ENCODE measurements at regions not wholly inside any gene's neighbourhood (a gene's known extent, or its start where the extent isn't known, plus 50 kb on each side); places are given as distances from the start of the nearest gene placed in this dataset.

DNA sequence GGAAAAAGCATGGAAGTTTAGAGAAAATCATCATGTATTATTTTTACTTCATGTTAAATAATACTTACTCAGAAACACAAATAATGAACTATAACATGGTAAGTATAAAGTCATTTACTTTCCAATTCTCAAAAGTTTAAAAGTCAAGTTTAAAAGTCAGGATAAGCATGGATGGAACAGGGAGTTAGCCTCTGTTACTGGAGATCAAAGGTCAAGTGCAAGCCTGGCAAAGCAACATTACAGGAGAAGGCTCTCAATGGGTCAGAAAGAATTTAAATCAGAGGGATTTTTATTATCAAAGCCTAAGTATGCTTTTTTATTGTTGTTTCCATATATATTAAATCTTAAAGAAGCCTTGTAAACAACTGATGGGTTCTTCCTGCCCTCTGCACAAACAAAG is 505.4 kb downstream of the KCNA4 start:
- ChIA-PET CTCF (interaction anchor here (0.9 kb wide), 1 partner anchor 16 kb away, joined by 3 read pairs; no protein-coding TSS in a partner anchor), POLR2A (no interaction called here)
- no peak for TF ChIP-seq CTCF (IDR thresholded peaks at IDR 0.05; ENCODE audit: control extremely low read depth, extremely low read depth, low read depth, missing control alignments)
- DNase-seq (ENCODE audit: extremely low spot score) = no peak

- POLR2A ChIA-PET = no interaction called here
- no peak for TF ChIP-seq CTCF (IDR thresholded peaks at IDR 0.05; ENCODE audit: control extremely low read depth, extremely low read depth, low read depth, missing control alignments)
- no peak for DNase-seq (ENCODE audit: extremely low spot score)
- CTCF ChIA-PET = no interaction called here
These were observed 509.5 kb downstream of the KCNA4 start for GRCh38 chr11:29507376-29507775.

DNA sequence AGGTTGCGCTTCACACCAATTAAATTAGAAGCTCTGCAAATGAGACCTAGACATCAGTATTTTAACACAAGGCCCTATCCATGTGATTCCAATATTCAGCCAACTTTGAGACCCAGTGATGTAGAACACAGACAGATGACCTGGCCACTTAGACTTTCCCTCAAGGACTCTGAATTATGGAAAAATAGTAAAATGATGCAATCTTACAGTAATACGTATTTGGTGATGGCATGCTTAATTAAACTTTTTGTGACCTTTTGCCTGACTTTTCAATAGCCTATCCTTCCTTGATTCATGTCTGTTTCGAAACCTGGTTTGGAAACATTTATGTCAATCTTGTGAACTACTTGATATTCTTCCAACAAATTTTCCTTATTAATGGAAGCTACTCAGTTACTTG is 521.2 kb downstream of the KCNA4 start:
- POLR2A ChIA-PET = no interaction called here
- CTCF ChIA-PET = no interaction called here
- TF ChIP-seq CTCF (IDR thresholded peaks at IDR 0.05; ENCODE audit: control extremely low read depth, extremely low read depth, low read depth, missing control alignments) = no peak
- no peak for DNase-seq (ENCODE audit: extremely low spot score)

DNA sequence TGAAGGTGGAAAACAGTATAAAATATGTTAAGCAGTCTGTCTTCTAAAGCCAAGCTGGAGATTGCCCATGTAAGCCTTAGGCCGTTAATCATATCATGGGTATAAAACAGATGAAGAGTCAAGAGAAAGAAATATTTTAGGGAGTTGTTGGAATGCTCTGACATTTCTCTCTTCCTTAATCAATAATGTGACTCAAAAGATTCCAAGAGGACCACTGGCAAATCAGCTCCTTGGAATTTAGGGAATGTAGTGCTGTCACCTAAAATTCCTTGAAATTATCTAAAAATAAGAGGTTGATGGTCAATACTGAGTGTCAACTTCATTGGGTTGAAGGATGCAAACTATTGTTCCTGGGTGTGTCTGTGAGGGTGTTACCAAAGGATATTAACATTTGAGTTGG is 525.9 kb downstream of the KCNA4 start:
- no peak for DNase-seq (ENCODE audit: extremely low spot score)
- ChIA-PET POLR2A (no interaction called here), CTCF (no interaction called here)
- TF ChIP-seq CTCF (IDR thresholded peaks at IDR 0.05; ENCODE audit: control extremely low read depth, extremely low read depth, low read depth, missing control alignments) = no peak

DNA sequence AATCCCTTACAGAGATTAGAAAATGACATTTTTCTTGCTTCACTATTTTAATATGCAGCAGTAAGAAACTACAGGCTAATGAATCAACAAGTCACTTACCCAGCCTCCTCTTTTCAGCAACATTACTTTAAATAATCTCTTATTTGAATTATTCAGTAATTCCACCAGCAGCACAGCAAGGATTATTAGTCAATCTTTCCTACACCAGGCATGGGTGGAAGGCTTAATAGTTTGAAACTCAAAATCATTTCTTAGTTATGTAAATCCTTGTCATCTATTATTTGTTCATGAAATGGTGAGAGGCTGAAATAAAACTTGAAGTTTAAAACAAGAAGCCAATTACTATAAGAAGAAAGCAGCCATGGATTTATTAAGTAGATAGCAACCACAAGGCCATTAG is 530.5 kb downstream of the KCNA4 start:
- no peak for DNase-seq (ENCODE audit: extremely low spot score)
- POLR2A ChIA-PET = no interaction called here
- CTCF ChIA-PET = no interaction called here
- no peak for TF ChIP-seq CTCF (IDR thresholded peaks at IDR 0.05; ENCODE audit: control extremely low read depth, extremely low read depth, low read depth, missing control alignments)

DNA sequence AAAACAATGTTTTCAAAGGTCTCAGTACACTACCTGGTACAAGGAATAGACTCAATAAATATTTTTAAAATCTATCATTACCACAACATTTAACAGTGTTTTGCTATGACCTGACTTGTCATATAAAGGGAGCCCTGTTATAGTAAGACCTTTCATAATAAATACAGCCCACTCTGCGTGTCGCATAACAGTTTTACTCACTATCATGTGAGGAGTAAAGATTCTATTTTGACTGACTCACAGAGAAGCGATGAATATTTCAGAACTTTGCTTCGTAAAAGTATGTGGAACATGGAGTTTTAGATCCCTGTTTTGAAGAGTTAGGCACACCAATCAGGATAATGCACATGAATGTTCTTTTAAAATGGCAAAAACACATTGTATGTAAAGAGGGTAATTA is 531.2 kb downstream of the KCNA4 start:
- no peak for DNase-seq (ENCODE audit: extremely low spot score)
- CTCF ChIA-PET = no interaction called here
- POLR2A ChIA-PET = no interaction called here

More for the DNA sequence above, 531.2 kb downstream of the KCNA4 start:
- no peak for TF ChIP-seq CTCF (IDR thresholded peaks at IDR 0.05; ENCODE audit: control extremely low read depth, extremely low read depth, low read depth, missing control alignments)

Data from GM10248 (cell line).